ENCODE measurements at regions not wholly inside any gene's neighbourhood (a gene's known extent, or its start where the extent isn't known, plus 50 kb on each side); places are given as distances from the start of the nearest gene placed in this dataset.

- Histone ChIP-seq H2AK5ac (ENCODE audit: low read depth, low read length) (no peak overlapping the region), H3K36me3 (ENCODE audit: control insufficient read depth, insufficient read depth, low read length) (no peaks in the 10 kb centered on the region), H3K18ac (ENCODE audit: low read depth, low read length) (no peak overlapping the region), H3K9me3 (ENCODE audit: control insufficient read depth, insufficient read depth, low read length) (no peaks in the 10 kb centered on the region), H3K4me2 (ENCODE audit: low read depth, low read length) (no peak overlapping the region), H2AFZ (replicated peaks; ENCODE audit: low read length, poor library complexity) (no peak overlapping the region), H4K8ac (ENCODE audit: low read depth in 2 of 2, low read length in 2 of 2) (no peak overlapping the region), H2AK9ac (replicated peaks; ENCODE audit: low read depth, low read length, poor library complexity) (no peak overlapping the region), H3K56ac (ENCODE audit: extremely low read depth, insufficient read depth, low read length) (no peak overlapping the region), H3K4me3 (ENCODE audit: insufficient read depth, low read depth, low read length) (no peak overlapping the region), H4K20me1 (ENCODE audit: insufficient read depth, low read length) (no peaks in the 10 kb centered on the region), H4K5ac (ENCODE audit: low read depth, low read length) (no peak overlapping the region), H3K4me1 (ENCODE audit: control insufficient read depth, insufficient read depth, low read length) (no peaks in the 10 kb centered on the region), H3K14ac (replicated peaks; ENCODE audit: low read depth, low read length) (no peak overlapping the region), H3K9ac (ENCODE audit: low read depth, low read length) (no peak overlapping the region), H2BK5ac (ENCODE audit: low read depth, low read length, poor library complexity, severe bottlenecking) (no peak overlapping the region), H2BK120ac (ENCODE audit: low read depth, low read length) (no peak overlapping the region), H4K91ac (ENCODE audit: insufficient read depth, low read depth, low read length) (no peak overlapping the region), H3K79me1 (ENCODE audit: low read depth in 1 of 2, low read length in 2 of 2) (no peaks in the 10 kb centered on the region), H2BK15ac (ENCODE audit: low read depth, low read length) (no peak overlapping the region), H3K27me3 (ENCODE audit: control insufficient read depth, insufficient read depth, low read length) (no peaks in the 10 kb centered on the region), H2BK20ac (ENCODE audit: low read depth, low read length) (no peak overlapping the region), H3K4ac (ENCODE audit: low read depth, low read length) (no peak overlapping the region), H3K9me1 (ENCODE audit: insufficient read depth, low read length) (no peaks in the 10 kb centered on the region), H3K27ac (ENCODE audit: insufficient read depth, low read length) (no peak overlapping the region), H3K23ac (ENCODE audit: low read depth, low read length) (no peak overlapping the region)
- in situ Hi-C loops (cut with MboI; ENCODE audit: low sequenced_read_pairs) (loop anchor here (25.0 kb wide), 1 partner anchor 523 kb away; no protein-coding TSS in a partner anchor), intact Hi-C loops (cut with micrococcal nuclease) (loop anchor here (10.0 kb wide), 1 partner anchor 635 kb away; no protein-coding TSS in a partner anchor), dilution Hi-C loops (cut with HindIII; ENCODE audit: low sequenced_read_pairs, unreplicated experiment) (no loop called here)
- ChIA-PET POLR2A (ENCODE audit: unreplicated experiment) (no interaction called here), CTCF (interaction anchor here (3.2 kb wide), 1 partner anchor 10 kb away, joined by 11 read pairs; no protein-coding TSS in a partner anchor)
- ATAC-seq (ENCODE audit: low read depth), result no peak
- WGBS, 2 experiments (ENCODE audit: extremely low coverage in 2 of 2, insufficient read length in 1 of 2), result 100% methylated on average over 1 of the region's 2 CpGs; no CpG with 5 or more reads in 1 of the 2 experiments
- BruUV-seq (replicated peaks), result no TSS peak
- no peak for DNase-seq
- no peak for TF ChIP-seq SMC3 (IDR thresholded peaks at IDR 0.05; ENCODE audit: low read depth, low read length)
- TF ChIP-seq FOS (IDR thresholded peaks at IDR 0.05; ENCODE audit: low read depth, low read length), result no peak
- TF ChIP-seq RAD21 (IDR thresholded peaks at IDR 0.05; ENCODE audit: low read length), result no peak
- TF ChIP-seq POLR2A (IDR thresholded peaks at IDR 0.05; ENCODE audit: low read depth, low read length), result no peak
- no peak for TF ChIP-seq NFE2L2 (IDR thresholded peaks at IDR 0.05; ENCODE audit: low read depth, low read length)
- TF ChIP-seq CHD1 (IDR thresholded peaks at IDR 0.05; ENCODE audit: low read depth, low read length), result no peak
- TF ChIP-seq MXI1 (IDR thresholded peaks at IDR 0.05; ENCODE audit: borderline replicate concordance, low read depth, low read length), result no peak
- TF ChIP-seq CEBPB (IDR thresholded peaks at IDR 0.05; ENCODE audit: low read depth, low read length), result no peak
- TF ChIP-seq RFX5 (IDR thresholded peaks at IDR 0.05; ENCODE audit: low read depth, low read length), result no peak
These were observed 98.3 kb downstream of the DYNAP start for GRCh38 chr18:54689319-54689718.
